Uterus (tissue), 3 donors: ENCODE measurements at regions not wholly inside any gene's neighbourhood (a gene's known extent, or its start where the extent isn't known, plus 50 kb on each side); places are given as distances from the start of the nearest gene placed in this dataset.

Experiments used
- DNase-seq, 2 donors: peaks; one replicate each; pipeline ENCODE4 v3.0.0-alpha.2; 2019 to 2020
- H3K27ac ChIP-seq, 2 donors: fragments of 200-600 bp; sonication (generic); 1 replicate in 1 of 2; 2 replicates in 1 of 2; pipeline ENCODE4 v1.5.1; 2016 to 2018
- H3K27me3 ChIP-seq, 2 donors: fragments of 200-600 bp; sonication (generic); one replicate each; pipeline ENCODE4 v1.5.1; 2018 to 2019; ENCODE audit warnings: control low read depth in 1 of 2
- H3K36me3 ChIP-seq, 2 donors: fragments of 200-600 bp; sonication (generic); one replicate each; pipeline ENCODE4 v1.5.1; 2019; ENCODE audit warnings: control low read depth in 1 of 2
- H3K4me1 ChIP-seq, 2 donors: fragments of 200-600 bp; sonication (generic); one replicate each; pipeline ENCODE4 v1.5.1; 2018 to 2019; ENCODE audit warnings: control low read depth in 1 of 2
- H3K4me3 ChIP-seq, 2 donors: fragments of 200-600 bp; sonication (generic); 1 replicate in 1 of 2; 2 replicates in 1 of 2; pipeline ENCODE4 v1.5.1; 2018 to 2019; ENCODE audit warnings: mild to moderate bottlenecking in 1 of 2
- H3K9me3 ChIP-seq, 2 donors: fragments of 200-600 bp; sonication (generic); one replicate each; pipeline ENCODE4 v1.5.1; 2019; ENCODE audit warnings: control low read depth in 1 of 2
- POLR2A ChIP-seq, 2 donors: fragments of 450-650 bp; IDR thresholded peaks; one replicate each; pipeline ENCODE4 v1.6.1; 2016; ENCODE audit warnings: antibody characterized with exemption in 2 of 2, mild to moderate bottlenecking in 1 of 2, moderate library complexity in 1 of 2
- intact Hi-C: fragments of 100-400 bp; cut with DNase I; formaldehyde crosslinking; loops from one replicate; pipeline ENCODE4 v1.15.1; 2023; ENCODE audit warnings: low total_unique reads
- TF ChIP-seq, protein P1 (sequence below), 4 experiments: fragments of 200-600 bp in 2 of 4; fragments of 450-650 bp in 2 of 4; sonication (generic) in 2 of 4; IDR thresholded peaks; one replicate each; pipeline ENCODE4 v1.5.1; 2016 to 2019; ENCODE audit warnings: antibody characterized with exemption in 4 of 4, mild to moderate bottlenecking in 2 of 4, moderate library complexity in 1 of 4
- donor health status: DM: yes; HTN: yes; CAD: no.

DNA sequence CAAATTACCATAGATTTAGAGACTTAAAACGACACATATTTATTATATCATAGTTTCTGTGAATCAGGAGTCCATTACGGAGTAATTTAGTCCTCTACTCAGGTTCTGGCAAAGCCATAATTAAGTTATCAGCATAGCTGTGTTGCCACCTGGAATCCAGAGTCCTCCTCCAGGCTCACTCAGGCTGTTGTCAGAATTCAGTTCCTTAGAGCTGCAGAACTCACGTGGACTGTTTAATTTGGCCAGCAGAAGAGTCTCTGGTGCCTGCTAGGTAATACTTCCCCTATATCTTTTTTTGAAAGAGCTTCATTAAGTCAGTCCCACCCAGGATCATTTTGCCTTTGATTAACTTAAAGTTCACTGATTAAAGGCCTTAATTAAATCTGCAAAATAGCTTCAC, 891.5 kb downstream of the SUCLG1 start:
- H3K9me3 ChIP-seq = no peaks in the 10 kb centered on the region
- H3K27me3 ChIP-seq = no peaks in the 10 kb centered on the region
- H3K4me1 ChIP-seq = no peaks in the 10 kb centered on the region
- no peaks in the 10 kb centered on the region for H3K36me3 ChIP-seq
- DNase-seq = no peak
- no peak for TF ChIP-seq POLR2A (IDR thresholded peaks at IDR 0.05)
- TF ChIP-seq, protein P1, sequence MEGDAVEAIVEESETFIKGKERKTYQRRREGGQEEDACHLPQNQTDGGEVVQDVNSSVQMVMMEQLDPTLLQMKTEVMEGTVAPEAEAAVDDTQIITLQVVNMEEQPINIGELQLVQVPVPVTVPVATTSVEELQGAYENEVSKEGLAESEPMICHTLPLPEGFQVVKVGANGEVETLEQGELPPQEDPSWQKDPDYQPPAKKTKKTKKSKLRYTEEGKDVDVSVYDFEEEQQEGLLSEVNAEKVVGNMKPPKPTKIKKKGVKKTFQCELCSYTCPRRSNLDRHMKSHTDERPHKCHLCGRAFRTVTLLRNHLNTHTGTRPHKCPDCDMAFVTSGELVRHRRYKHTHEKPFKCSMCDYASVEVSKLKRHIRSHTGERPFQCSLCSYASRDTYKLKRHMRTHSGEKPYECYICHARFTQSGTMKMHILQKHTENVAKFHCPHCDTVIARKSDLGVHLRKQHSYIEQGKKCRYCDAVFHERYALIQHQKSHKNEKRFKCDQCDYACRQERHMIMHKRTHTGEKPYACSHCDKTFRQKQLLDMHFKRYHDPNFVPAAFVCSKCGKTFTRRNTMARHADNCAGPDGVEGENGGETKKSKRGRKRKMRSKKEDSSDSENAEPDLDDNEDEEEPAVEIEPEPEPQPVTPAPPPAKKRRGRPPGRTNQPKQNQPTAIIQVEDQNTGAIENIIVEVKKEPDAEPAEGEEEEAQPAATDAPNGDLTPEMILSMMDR (IDR thresholded peaks at IDR 0.05) = no peak
- H3K4me3 ChIP-seq = no peak overlapping the region
- intact Hi-C loops = no loop called here
- H3K27ac ChIP-seq = no peak overlapping the region

DNA sequence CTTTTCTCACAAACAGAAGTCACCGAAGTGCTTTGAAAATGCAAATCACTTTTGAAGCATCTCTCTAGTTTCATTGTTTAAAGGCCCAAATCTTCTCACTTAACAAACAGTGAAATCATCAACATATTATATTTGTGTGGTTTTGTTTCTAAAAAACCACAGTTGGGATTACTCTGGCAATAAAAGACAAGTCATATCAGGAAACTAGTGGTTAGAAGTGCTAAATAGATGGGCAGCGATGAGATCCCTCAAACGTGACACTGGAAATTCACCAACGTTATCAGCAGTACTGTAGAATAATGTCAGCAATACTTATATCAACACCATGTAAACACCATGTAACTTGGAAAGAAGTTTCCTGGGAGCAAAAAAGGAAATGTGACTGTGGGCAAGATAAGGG, 893.5 kb downstream of the SUCLG1 start:
- intact Hi-C loops = no loop called here
- Histone ChIP-seq H3K27ac (no peak overlapping the region), H3K4me3 (no peak overlapping the region), H3K4me1 (no peaks in the 10 kb centered on the region), H3K9me3 (no peaks in the 10 kb centered on the region), H3K36me3 (no peaks in the 10 kb centered on the region), H3K27me3 (no peaks in the 10 kb centered on the region)
- no peak for DNase-seq
- TF ChIP-seq, protein P1 (IDR thresholded peaks at IDR 0.05) = no peak
- TF ChIP-seq POLR2A (IDR thresholded peaks at IDR 0.05) = no peak

DNA sequence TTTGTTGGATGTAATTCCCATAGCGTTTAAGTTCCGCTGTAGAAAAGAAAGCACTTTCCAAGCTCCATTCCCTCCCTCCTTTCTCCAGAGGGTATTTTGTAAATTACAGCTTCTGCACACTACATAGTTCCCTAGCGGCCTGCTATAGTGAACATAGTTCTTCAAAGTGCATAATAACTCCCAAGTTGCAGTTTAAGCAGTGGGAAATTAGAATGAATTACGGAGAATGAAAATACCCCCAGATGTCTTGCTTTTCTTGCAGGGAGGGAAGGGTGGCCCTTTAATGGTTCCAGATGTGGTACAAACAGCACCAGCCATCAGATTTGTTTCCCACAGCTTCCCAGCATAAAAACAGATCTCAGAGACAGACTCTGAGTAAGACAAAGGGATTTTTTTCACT, 893.9 kb downstream of the SUCLG1 start:
- TF ChIP-seq, protein P1 (IDR thresholded peaks at IDR 0.05) = no peak
- no peak for TF ChIP-seq POLR2A (IDR thresholded peaks at IDR 0.05)
- Histone ChIP-seq H3K9me3 (no peaks in the 10 kb centered on the region), H3K36me3 (no peaks in the 10 kb centered on the region), H3K27ac (no peak overlapping the region), H3K4me3 (no peak overlapping the region), H3K4me1 (no peaks in the 10 kb centered on the region), H3K27me3 (no peaks in the 10 kb centered on the region)
- intact Hi-C loops = no loop called here
- DNase-seq = no peak

DNA sequence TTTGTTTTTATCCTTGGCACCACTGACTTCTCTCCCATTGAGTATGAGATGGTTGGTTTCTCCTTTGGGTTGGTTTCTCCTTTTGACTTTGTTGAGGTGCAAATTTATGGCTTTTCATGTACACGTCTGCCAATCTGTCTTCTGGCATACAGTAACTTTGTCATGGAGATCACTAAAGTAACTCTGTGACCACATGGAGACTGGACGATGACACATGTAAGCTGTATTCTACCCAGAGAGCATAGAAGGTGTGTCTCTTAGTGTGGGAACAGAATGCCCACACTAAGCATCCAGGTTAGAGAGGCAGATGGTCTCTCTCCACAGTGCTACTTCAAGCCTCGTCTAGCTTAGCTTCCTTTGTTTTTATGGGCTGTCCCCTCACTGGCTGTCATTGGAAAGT, 897.5 kb downstream of the SUCLG1 start:
- DNase-seq = no peak
- no peaks in the 10 kb centered on the region for H3K9me3 ChIP-seq
- H3K27me3 ChIP-seq = no peaks in the 10 kb centered on the region
- H3K4me3 ChIP-seq = no peak overlapping the region
- intact Hi-C loops = no loop called here
- no peak overlapping the region for H3K27ac ChIP-seq
- H3K4me1 ChIP-seq = no peaks in the 10 kb centered on the region
- H3K36me3 ChIP-seq = no peaks in the 10 kb centered on the region
- TF ChIP-seq POLR2A (IDR thresholded peaks at IDR 0.05) = no peak

DNA sequence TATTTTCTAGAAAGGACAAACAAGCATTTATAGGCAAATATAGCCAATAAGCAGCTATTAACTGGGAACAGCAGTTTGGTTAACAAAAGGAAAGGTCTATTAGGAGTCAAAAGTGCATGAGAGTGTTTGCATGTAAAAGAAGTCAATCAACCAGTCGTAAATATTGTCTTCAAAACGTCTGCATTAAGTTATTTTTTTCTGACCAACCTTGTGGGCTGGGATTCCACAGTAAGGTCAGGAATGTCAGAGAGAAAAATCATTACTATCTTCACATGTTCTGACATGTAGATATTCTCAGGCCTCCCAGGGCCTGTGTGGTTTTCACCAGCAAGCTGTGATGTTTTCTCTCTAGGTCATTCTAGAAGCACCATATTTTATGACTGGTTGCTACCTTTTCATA, 922.5 kb downstream of the SUCLG1 start:
- TF ChIP-seq, protein P1 (IDR thresholded peaks at IDR 0.05) = no peak
- no peak for TF ChIP-seq POLR2A (IDR thresholded peaks at IDR 0.05)
- DNase-seq = no peak
- intact Hi-C loops = no loop called here
- Histone ChIP-seq H3K9me3 (no peaks in the 10 kb centered on the region), H3K36me3 (no peaks in the 10 kb centered on the region), H3K27me3 (no peaks in the 10 kb centered on the region), H3K4me1 (no peaks in the 10 kb centered on the region), H3K27ac (no peak overlapping the region), H3K4me3 (no peak overlapping the region)

DNA sequence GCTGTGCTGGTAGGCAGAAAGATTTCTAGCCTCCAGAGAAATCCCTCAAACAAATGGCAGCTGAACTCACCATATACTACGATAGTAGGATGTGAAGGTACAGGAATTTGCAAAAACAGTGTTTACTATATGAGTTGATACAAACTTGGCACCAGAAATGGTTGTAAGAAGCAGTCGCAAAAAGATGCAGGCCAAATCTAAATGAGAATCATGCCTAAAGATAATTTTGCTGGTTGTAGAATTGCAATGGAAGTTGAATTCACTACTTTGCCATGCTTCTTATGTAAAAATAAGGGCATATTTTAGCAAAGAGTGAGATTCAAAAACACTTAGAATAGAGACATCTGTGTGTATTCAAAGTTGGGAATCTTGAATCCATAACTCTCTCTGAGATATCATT, 924.7 kb downstream of the SUCLG1 start:
- Histone ChIP-seq H3K27ac (no peak overlapping the region), H3K27me3 (no peaks in the 10 kb centered on the region), H3K4me3 (no peak overlapping the region), H3K4me1 (no peaks in the 10 kb centered on the region), H3K36me3 (no peaks in the 10 kb centered on the region), H3K9me3 (no peaks in the 10 kb centered on the region)
- TF ChIP-seq, protein P1 (IDR thresholded peaks at IDR 0.05) = no peak
- no peak for TF ChIP-seq POLR2A (IDR thresholded peaks at IDR 0.05)
- no peak for DNase-seq
- intact Hi-C loops = no loop called here
